HepG2 (cell line): ENCODE measurements at regions not wholly inside any gene's neighbourhood (a gene's known extent, or its start where the extent isn't known, plus 50 kb on each side); places are given as distances from the start of the nearest gene placed in this dataset.

Experiments used
- DR1 ChIP-seq: sonication (generic); formaldehyde crosslinking; IDR thresholded peaks from 2 replicates; pipeline ENCODE4 v1.8.0; 2021; ENCODE audit warnings: mild to moderate bottlenecking, missing genetic modification reagents, inconsistent platforms
- ELF4 ChIP-seq: sonication (generic); formaldehyde crosslinking; IDR thresholded peaks from 2 replicates; pipeline ENCODE4 v1.5.0; 2020; ENCODE audit warnings: missing genetic modification reagents, mild to moderate bottlenecking, moderate library complexity, borderline replicate concordance
- ESRRA ChIP-seq: sonication (generic); formaldehyde crosslinking; IDR thresholded peaks from 2 replicates; pipeline ENCODE4 v1.5.1; 2020; ENCODE audit warnings: mild to moderate bottlenecking, low read depth, missing genetic modification reagents
- FOXP1 ChIP-seq, 2 experiments: fragments of 450-650 bp in 1 of 2; IDR thresholded peaks; 2 replicates each; pipeline ENCODE4 v1.6.1; 2017 to 2018; ENCODE audit warnings: antibody characterized with exemption in 1 of 2
- IRX3 ChIP-seq: sonication (generic); formaldehyde crosslinking; IDR thresholded peaks from 2 replicates; pipeline ENCODE4 v1.8.1; 2023; ENCODE audit warnings: mild to moderate bottlenecking, low read depth, missing genetic modification reagents, borderline replicate concordance
- MED8 ChIP-seq: sonication (generic); formaldehyde crosslinking; IDR thresholded peaks from 2 replicates; pipeline ENCODE4 v1.8.1; 2023; ENCODE audit warnings: mild to moderate bottlenecking, missing genetic modification reagents; ENCODE audit not compliant: insufficient replicate concordance
- MTA3 ChIP-seq: sonication (generic); formaldehyde crosslinking; IDR thresholded peaks from 2 replicates; pipeline ENCODE4 v1.4.0; 2020; ENCODE audit warnings: missing genetic modification reagents
- POLR2A ChIP-seq, 2 experiments: IDR thresholded peaks; 2 replicates each; pipeline ENCODE4 v1.6.1; 2011; ENCODE audit warnings: low read depth in 2 of 2, low read length in 2 of 2, mild to moderate bottlenecking in 1 of 2, moderate library complexity in 1 of 2; ENCODE audit not compliant: insufficient read depth in 1 of 2
- SIX4 ChIP-seq: sonication (generic); formaldehyde crosslinking; IDR thresholded peaks from 2 replicates; pipeline ENCODE4 v1.4.0; 2020; ENCODE audit warnings: missing genetic modification reagents
- SP5 ChIP-seq: IDR thresholded peaks from 2 replicates; pipeline ENCODE4 v1.6.1; 2016; ENCODE audit warnings: low read depth, borderline replicate concordance
- TMF1 ChIP-seq: sonication (generic); formaldehyde crosslinking; IDR thresholded peaks from 2 replicates; pipeline ENCODE4 v1.8.1; 2022; ENCODE audit warnings: low read depth, missing genetic modification reagents
- ZBTB3 ChIP-seq: sonication (generic); formaldehyde crosslinking; IDR thresholded peaks from 2 replicates; pipeline ENCODE4 v1.4.0; 2020; ENCODE audit warnings: low read depth, mild to moderate bottlenecking, moderate library complexity, missing genetic modification reagents, borderline replicate concordance
- ZC3H13 ChIP-seq: sonication (generic); formaldehyde crosslinking; IDR thresholded peaks from 2 replicates; pipeline ENCODE4 v1.8.1; 2023; ENCODE audit warnings: mild to moderate bottlenecking, missing genetic modification reagents, moderate library complexity
- ZFP36 ChIP-seq: fragments of 150-350 bp; IDR thresholded peaks from 2 replicates; pipeline ENCODE4 v1.6.1; 2018; ENCODE audit warnings: borderline replicate concordance, low read length, low read depth; ENCODE audit not compliant: partially characterized antibody
- ZNF10 ChIP-seq: sonication (generic); formaldehyde crosslinking; IDR thresholded peaks from 2 replicates; pipeline ENCODE4 v1.4.0; 2020; ENCODE audit warnings: mild to moderate bottlenecking, low read depth, missing genetic modification reagents, borderline replicate concordance
- ZNF776 ChIP-seq: sonication (generic); formaldehyde crosslinking; IDR thresholded peaks from 2 replicates; pipeline ENCODE4 v1.4.0; 2020; ENCODE audit warnings: mild to moderate bottlenecking, missing genetic modification reagents
- TF ChIP-seq, protein P1 (sequence below): IDR thresholded peaks from 2 replicates; pipeline ENCODE4 v1.6.1; 2018; ENCODE audit warnings: missing genetic modification reagents, mild to moderate bottlenecking, missing compliant biosample characterization
- TF ChIP-seq, protein P2 (sequence below): sonication (generic); formaldehyde crosslinking; IDR thresholded peaks from 2 replicates; pipeline ENCODE4 v1.5.0; 2020; ENCODE audit warnings: missing genetic modification reagents
- TF ChIP-seq, protein P3 (sequence below): fragments of 450-650 bp; IDR thresholded peaks from 2 replicates; pipeline ENCODE4 v1.6.1; 2016
- TF ChIP-seq, protein P4 (sequence below): sonication (generic); formaldehyde crosslinking; IDR thresholded peaks from 2 replicates; pipeline ENCODE4 v1.5.0; 2020; ENCODE audit warnings: missing genetic modification reagents
- TF ChIP-seq, protein P5 (sequence below): sonication (generic); formaldehyde crosslinking; IDR thresholded peaks from 2 replicates; pipeline ENCODE4 v1.5.0; 2020; ENCODE audit warnings: missing genetic modification reagents

DNA sequence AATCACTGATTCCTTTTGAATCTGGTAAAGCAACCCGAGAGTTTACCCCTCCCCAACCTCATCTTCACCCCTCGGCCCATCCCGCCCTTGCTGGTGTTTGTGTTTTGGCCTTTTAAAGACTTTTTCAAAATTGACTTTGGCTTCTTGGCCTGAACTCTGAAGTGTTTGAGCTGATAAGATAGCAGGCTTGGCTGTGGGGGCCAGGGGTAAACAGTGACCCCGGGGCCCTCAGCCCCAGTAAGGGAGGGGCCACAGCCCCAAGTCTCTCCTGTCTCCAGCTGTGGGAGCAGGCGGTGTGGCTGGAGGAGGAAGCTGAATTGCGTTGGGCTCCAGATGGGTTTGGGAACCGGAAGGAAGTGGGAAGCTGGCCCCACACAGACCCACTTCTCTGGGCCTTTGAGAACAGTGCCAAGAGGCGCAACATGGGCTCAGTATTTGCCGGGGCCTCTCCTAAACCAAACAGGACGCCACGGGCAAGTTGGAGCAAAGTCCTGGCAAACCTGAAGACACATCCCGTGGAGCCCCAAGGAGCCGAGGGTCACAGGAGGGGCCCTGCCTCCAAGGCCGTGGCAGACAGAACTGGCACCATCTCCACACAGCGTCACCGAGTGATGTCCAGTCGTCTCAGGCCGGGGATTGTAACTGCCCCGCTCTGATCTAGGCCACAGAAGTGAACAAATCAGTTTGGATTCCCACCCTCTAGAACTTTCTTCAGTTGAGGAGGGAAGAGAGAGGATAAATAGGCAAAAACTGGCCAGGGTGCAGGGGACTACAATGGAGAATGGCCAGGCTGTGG lies 54.3 kb upstream of the PTPN1 start (continued):
- TF ChIP-seq, protein P1, sequence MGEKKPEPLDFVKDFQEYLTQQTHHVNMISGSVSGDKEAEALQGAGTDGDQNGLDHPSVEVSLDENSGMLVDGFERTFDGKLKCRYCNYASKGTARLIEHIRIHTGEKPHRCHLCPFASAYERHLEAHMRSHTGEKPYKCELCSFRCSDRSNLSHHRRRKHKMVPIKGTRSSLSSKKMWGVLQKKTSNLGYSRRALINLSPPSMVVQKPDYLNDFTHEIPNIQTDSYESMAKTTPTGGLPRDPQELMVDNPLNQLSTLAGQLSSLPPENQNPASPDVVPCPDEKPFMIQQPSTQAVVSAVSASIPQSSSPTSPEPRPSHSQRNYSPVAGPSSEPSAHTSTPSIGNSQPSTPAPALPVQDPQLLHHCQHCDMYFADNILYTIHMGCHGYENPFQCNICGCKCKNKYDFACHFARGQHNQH (CRISPR knock-in tag), result peak; percentile 98
- no peak for TF ChIP-seq ZFP36
- TF ChIP-seq SIX4, result peak; percentile 84
- no peak for TF ChIP-seq ZNF10 (CRISPR knock-in tag)
- peak; percentile 88; the same call in 1 of the 2 replicates for TF ChIP-seq TMF1 (CRISPR knock-in tag)
- peak; percentile 93 for TF ChIP-seq ESRRA (CRISPR knock-in tag)
- TF ChIP-seq, protein P2, sequence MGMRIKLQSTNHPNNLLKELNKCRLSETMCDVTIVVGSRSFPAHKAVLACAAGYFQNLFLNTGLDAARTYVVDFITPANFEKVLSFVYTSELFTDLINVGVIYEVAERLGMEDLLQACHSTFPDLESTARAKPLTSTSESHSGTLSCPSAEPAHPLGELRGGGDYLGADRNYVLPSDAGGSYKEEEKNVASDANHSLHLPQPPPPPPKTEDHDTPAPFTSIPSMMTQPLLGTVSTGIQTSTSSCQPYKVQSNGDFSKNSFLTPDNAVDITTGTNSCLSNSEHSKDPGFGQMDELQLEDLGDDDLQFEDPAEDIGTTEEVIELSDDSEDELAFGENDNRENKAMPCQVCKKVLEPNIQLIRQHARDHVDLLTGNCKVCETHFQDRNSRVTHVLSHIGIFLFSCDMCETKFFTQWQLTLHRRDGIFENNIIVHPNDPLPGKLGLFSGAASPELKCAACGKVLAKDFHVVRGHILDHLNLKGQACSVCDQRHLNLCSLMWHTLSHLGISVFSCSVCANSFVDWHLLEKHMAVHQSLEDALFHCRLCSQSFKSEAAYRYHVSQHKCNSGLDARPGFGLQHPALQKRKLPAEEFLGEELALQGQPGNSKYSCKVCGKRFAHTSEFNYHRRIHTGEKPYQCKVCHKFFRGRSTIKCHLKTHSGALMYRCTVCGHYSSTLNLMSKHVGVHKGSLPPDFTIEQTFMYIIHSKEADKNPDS (CRISPR knock-in tag), result peak; percentile 86; the same call in 1 of the 2 replicates
- TF ChIP-seq POLR2A (IDR thresholded peaks at IDR 0.05; ENCODE audit: insufficient read depth in 1 of 2, low read depth in 2 of 2, low read length in 2 of 2), result peak in 1 of 2 experiments; percentile 65; a peak in 2 of 4 replicates
- 0 out of 2 replicates have a peak, but pooled peaks have one; percentile 9 for TF ChIP-seq ZC3H13 (CRISPR knock-in tag)
- TF ChIP-seq, protein P3, sequence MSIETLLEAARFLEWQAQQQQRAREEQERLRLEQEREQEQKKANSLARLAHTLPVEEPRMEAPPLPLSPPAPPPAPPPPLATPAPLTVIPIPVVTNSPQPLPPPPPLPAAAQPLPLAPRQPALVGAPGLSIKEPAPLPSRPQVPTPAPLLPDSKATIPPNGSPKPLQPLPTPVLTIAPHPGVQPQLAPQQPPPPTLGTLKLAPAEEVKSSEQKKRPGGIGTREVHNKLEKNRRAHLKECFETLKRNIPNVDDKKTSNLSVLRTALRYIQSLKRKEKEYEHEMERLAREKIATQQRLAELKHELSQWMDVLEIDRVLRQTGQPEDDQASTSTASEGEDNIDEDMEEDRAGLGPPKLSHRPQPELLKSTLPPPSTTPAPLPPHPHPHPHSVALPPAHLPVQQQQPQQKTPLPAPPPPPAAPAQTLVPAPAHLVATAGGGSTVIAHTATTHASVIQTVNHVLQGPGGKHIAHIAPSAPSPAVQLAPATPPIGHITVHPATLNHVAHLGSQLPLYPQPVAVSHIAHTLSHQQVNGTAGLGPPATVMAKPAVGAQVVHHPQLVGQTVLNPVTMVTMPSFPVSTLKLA, result no peak
- no peak for TF ChIP-seq ZNF776 (CRISPR knock-in tag)
- TF ChIP-seq DR1, result peak; percentile 20; the same call in 1 of the 2 replicates
- TF ChIP-seq, protein P4, sequence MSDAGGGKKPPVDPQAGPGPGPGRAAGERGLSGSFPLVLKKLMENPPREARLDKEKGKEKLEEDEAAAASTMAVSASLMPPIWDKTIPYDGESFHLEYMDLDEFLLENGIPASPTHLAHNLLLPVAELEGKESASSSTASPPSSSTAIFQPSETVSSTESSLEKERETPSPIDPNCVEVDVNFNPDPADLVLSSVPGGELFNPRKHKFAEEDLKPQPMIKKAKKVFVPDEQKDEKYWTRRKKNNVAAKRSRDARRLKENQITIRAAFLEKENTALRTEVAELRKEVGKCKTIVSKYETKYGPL (CRISPR knock-in tag), result peak; percentile 48; the same call in 1 of the 2 replicates
- TF ChIP-seq MED8 (CRISPR knock-in tag), result peak; percentile 99
- TF ChIP-seq IRX3 (CRISPR knock-in tag), result no peak
- TF ChIP-seq SP5 (CRISPR knock-in tag), result peak; percentile 92
- TF ChIP-seq, protein P5, sequence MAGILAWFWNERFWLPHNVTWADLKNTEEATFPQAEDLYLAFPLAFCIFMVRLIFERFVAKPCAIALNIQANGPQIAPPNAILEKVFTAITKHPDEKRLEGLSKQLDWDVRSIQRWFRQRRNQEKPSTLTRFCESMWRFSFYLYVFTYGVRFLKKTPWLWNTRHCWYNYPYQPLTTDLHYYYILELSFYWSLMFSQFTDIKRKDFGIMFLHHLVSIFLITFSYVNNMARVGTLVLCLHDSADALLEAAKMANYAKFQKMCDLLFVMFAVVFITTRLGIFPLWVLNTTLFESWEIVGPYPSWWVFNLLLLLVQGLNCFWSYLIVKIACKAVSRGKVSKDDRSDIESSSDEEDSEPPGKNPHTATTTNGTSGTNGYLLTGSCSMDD (CRISPR knock-in tag), result no peak
- TF ChIP-seq ELF4, result no peak
- TF ChIP-seq FOXP1 (IDR thresholded peaks at IDR 0.05), result no peak
- TF ChIP-seq FOXP1 (CRISPR knock-in tag; IDR thresholded peaks at IDR 0.05), result peak; percentile 98
- TF ChIP-seq MTA3 (CRISPR knock-in tag), result no peak
- TF ChIP-seq ZBTB3 (CRISPR knock-in tag), result peak; percentile 96
